ENCODE measurements at regions not wholly inside any gene's neighbourhood (a gene's known extent, or its start where the extent isn't known, plus 50 kb on each side); places are given as distances from the start of the nearest gene placed in this dataset.

GRCh38 chr13:73158851-73159250 lies 100.0 kb downstream of the KLF5 start:
- TF ChIP-seq EZH2 (IDR thresholded peaks at IDR 0.05) (no peak), POLR2AphosphoS5 (IDR thresholded peaks at IDR 0.05; ENCODE audit: borderline replicate concordance, low read depth, low read length) (no peak), FOXP2 (optimal IDR thresholded peaks at IDR 0.05; ENCODE audit: control extremely low read depth, extremely low read length, insufficient read depth) (no peak)

All from SK-N-MC (cell line).